HCT116 (cell line): ENCODE measurements at regions not wholly inside any gene's neighbourhood (a gene's known extent, or its start where the extent isn't known, plus 50 kb on each side); places are given as distances from the start of the nearest gene placed in this dataset.

Experiments
- ATAC-seq: fragments of 200-7000 bp; cut with Tn5 transposase; 2 replicates; pipeline ENCODE4 v1.9.1; 2020; ENCODE audit warnings: mild to moderate bottlenecking, moderate library complexity
- BruUV-seq: library from RNA; stranded (reverse); fragments of 400-500 nt; replicated peaks from 2 replicates; lab custom pipeline; 2021; lab: Mats Ljungman, UMichigan
- CTCF ChIA-PET: fragments of 300-600 bp; sonication (Branson Sonifier 250); formaldehyde crosslinking; loops from one replicate; lab custom pipeline; 2021; ENCODE audit warnings: antibody characterized with exemption; lab: Charles Lee
- POLR2A ChIA-PET: fragments of 300-600, 350-600 bp; sonication (Branson Sonifier 250); formaldehyde crosslinking; loops from one replicate; lab custom pipeline; 2021; ENCODE audit warnings: antibody characterized with exemption; lab: Charles Lee
- RAD21 ChIA-PET, 2 experiments: fragments of 300-600 bp; sonication (Branson Sonifier 250); formaldehyde crosslinking; loops; one replicate each; lab custom pipeline; 2023; ENCODE audit warnings: low total read pairs in 2 of 2; ENCODE audit not compliant: uncharacterized antibody in 2 of 2, unreplicated experiment in 2 of 2, low non-redundant PET in 1 of 2; lab: Charles Lee
- DNase-seq: peaks from one replicate; pipeline ENCODE4 v3.0.0-alpha.2; 2010; ENCODE audit warnings: low read depth, low spot score
- H2AFZ ChIP-seq: fragments of 200-600 bp; shearing (Covaris generic), sonication (generic); 2 replicates; pipeline ENCODE4 v1.6.1; 2017; ENCODE audit warnings: low read depth, mixed run types, mixed read lengths, antibody characterized with exemption, low read length; ENCODE audit not compliant: poor library complexity, severe bottlenecking
- H3K27ac ChIP-seq: 2 replicates; pipeline ENCODE4 v1.5.1; 2012; ENCODE audit warnings: low read depth, low read length
- H3K27me3 ChIP-seq: fragments of 200-600 bp; sonication (generic); 2 replicates; pipeline ENCODE4 v1.6.1; 2016; ENCODE audit warnings: mixed run types, low read length, mixed read lengths; ENCODE audit not compliant: insufficient read depth
- H3K36me3 ChIP-seq, 2 experiments: fragments of 200-500 bp in 1 of 2; fragments of 200-600 bp in 1 of 2; sonication (Bioruptor generic) in 1 of 2; sonication (generic) in 1 of 2; 2 replicates each; pipeline versions ENCODE4 v1.5.1 to v1.6.1; 2014 to 2016; ENCODE audit warnings: low read length in 2 of 2, inconsistent platforms in 1 of 2, mixed read lengths in 1 of 2, mixed run types in 1 of 2; ENCODE audit not compliant: insufficient read depth in 2 of 2, control insufficient read depth in 1 of 2
- H3K4me1 ChIP-seq, 2 experiments: fragments of 200-600 bp in 1 of 2; sonication (generic) in 1 of 2; 2 replicates each; pipeline versions ENCODE4 v1.5.1 to v1.6.1; 2012 to 2017; ENCODE audit warnings: low read length in 2 of 2, inconsistent platforms in 1 of 2, mild to moderate bottlenecking in 1 of 2, mixed read lengths in 1 of 2, mixed run types in 1 of 2, moderate library complexity in 1 of 2; ENCODE audit not compliant: insufficient read depth in 2 of 2, control insufficient read depth in 1 of 2
- H3K4me2 ChIP-seq: fragments of 200-600 bp; sonication (generic); 2 replicates; pipeline ENCODE4 v1.6.1; 2017; ENCODE audit warnings: mixed run types, low read length, mixed read lengths
- H3K4me3 ChIP-seq, 2 experiments: fragments of 200-600 bp in 1 of 2; sonication (generic) in 1 of 2; replicated peaks in 1 of 2; 2 replicates each; pipeline ENCODE4 v1.5.1; 2011 to 2016; ENCODE audit warnings: low read length in 2 of 2, control low read depth in 1 of 2, low read depth in 1 of 2, mild to moderate bottlenecking in 1 of 2, mixed read lengths in 1 of 2, mixed run types in 1 of 2
- H3K79me2 ChIP-seq: fragments of 200-600 bp; sonication (generic); 2 replicates; pipeline ENCODE4 v1.6.1; 2017; ENCODE audit warnings: mild to moderate bottlenecking, mixed run types, low read length, moderate library complexity, mixed read lengths; ENCODE audit not compliant: insufficient read depth
- H3K9ac ChIP-seq: fragments of 200-600 bp; sonication (generic); 2 replicates; pipeline ENCODE4 v1.6.1; 2016; ENCODE audit warnings: low read length, mixed read lengths
- H3K9me2 ChIP-seq: fragments of 200-600 bp; sonication (generic), shearing (Covaris generic); 2 replicates; pipeline ENCODE4 v1.6.1; 2017; ENCODE audit warnings: mixed run types, mild to moderate bottlenecking, moderate library complexity; ENCODE audit not compliant: insufficient read depth
- H3K9me3 ChIP-seq, 2 experiments: fragments of 200-500 bp in 1 of 2; fragments of 200-600 bp in 1 of 2; sonication (Bioruptor generic) in 1 of 2; sonication (generic) in 1 of 2; 2 replicates each; pipeline ENCODE4 v1.6.1; 2014 to 2017; ENCODE audit warnings: low read length in 2 of 2, mixed read lengths in 2 of 2, inconsistent platforms in 1 of 2, low read depth in 1 of 2, mild to moderate bottlenecking in 1 of 2, mixed run types in 1 of 2, moderate library complexity in 1 of 2; ENCODE audit not compliant: control insufficient read depth in 1 of 2, insufficient read depth in 1 of 2
- H4K20me1 ChIP-seq: fragments of 200-600 bp; sonication (generic), shearing (Covaris generic); 2 replicates; pipeline ENCODE4 v1.6.1; 2017; ENCODE audit warnings: mixed run types, mild to moderate bottlenecking, moderate library complexity; ENCODE audit not compliant: insufficient read depth
- CBX3 ChIP-seq: IDR thresholded peaks from 2 replicates; pipeline ENCODE4 v1.6.1; 2012; ENCODE audit warnings: low read depth
- CEBPB ChIP-seq: IDR thresholded peaks from 2 replicates; pipeline ENCODE4 v1.6.1; 2012; ENCODE audit warnings: low read depth
- SIN3A ChIP-seq: IDR thresholded peaks from 2 replicates; pipeline ENCODE4 v1.6.1; 2012; ENCODE audit warnings: low read depth
- SRF ChIP-seq: IDR thresholded peaks from 2 replicates; pipeline ENCODE4 v1.6.1; 2012; ENCODE audit warnings: low read depth
- ZFX ChIP-seq: fragments of 450-650 bp; IDR thresholded peaks from 2 replicates; pipeline ENCODE4 v1.6.1; 2017
- intact Hi-C: fragments of 100-400 bp; cut with micrococcal nuclease; formaldehyde crosslinking; loops from 2 replicates; pipeline ENCODE4 v1.10.0; 2022
- TF ChIP-seq, protein P1 (sequence below), 3 experiments: fragments of 200-600 bp in 1 of 3; sonication (generic) in 1 of 3; IDR thresholded peaks in 2 of 3; conservative IDR thresholded peaks in 1 of 3; 2 replicates each; pipeline ENCODE4 v1.5.1; 2012 to 2017; ENCODE audit warnings: low read depth in 2 of 3, low read length in 2 of 3, antibody characterized with exemption in 1 of 3, borderline replicate concordance in 1 of 3, control low read depth in 1 of 3, mild to moderate bottlenecking in 1 of 3, mixed read lengths in 1 of 3, mixed run types in 1 of 3, moderate library complexity in 1 of 3; ENCODE audit not compliant: insufficient read depth in 1 of 3
- TF ChIP-seq, protein P2 (sequence below): IDR thresholded peaks from 2 replicates; pipeline ENCODE4 v1.6.1; 2012
- TF ChIP-seq, protein P3 (sequence below): IDR thresholded peaks from 2 replicates; pipeline ENCODE4 v1.6.1; 2012
- TF ChIP-seq, protein P4 (sequence below): IDR thresholded peaks from 2 replicates; pipeline ENCODE4 v1.6.1; 2012; ENCODE audit warnings: low read depth

DNA sequence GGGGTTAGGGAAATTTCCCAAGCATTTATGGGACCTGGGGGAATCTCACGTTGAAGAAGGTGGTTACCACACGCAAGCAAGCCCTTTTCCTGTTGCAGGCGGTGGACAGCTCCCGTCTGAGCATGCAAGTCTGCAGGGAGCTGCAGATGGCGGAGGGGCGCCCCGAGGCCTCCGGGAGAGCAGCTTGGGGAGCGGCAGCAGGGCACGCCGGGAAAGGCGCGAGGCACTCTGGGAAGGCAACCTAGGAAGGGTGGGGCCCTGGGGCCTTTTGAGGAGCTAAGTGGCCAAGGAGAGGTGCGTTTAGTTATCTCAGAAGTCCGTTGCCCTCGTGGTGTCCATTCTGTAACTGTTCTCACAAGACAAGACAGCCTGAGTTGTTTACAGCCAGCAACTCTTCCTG lies 57.0 kb upstream of the SLC25A4 start (continued):
- TF ChIP-seq, protein P1, sequence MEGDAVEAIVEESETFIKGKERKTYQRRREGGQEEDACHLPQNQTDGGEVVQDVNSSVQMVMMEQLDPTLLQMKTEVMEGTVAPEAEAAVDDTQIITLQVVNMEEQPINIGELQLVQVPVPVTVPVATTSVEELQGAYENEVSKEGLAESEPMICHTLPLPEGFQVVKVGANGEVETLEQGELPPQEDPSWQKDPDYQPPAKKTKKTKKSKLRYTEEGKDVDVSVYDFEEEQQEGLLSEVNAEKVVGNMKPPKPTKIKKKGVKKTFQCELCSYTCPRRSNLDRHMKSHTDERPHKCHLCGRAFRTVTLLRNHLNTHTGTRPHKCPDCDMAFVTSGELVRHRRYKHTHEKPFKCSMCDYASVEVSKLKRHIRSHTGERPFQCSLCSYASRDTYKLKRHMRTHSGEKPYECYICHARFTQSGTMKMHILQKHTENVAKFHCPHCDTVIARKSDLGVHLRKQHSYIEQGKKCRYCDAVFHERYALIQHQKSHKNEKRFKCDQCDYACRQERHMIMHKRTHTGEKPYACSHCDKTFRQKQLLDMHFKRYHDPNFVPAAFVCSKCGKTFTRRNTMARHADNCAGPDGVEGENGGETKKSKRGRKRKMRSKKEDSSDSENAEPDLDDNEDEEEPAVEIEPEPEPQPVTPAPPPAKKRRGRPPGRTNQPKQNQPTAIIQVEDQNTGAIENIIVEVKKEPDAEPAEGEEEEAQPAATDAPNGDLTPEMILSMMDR (IDR thresholded peaks at IDR 0.05 in 2 of 3, conservative IDR thresholded peaks at IDR 0.05 in 1 of 3; ENCODE audit: borderline replicate concordance in 1 of 3, insufficient read depth in 1 of 3, low read depth in 2 of 3, low read length in 2 of 3) = no peak
- TF ChIP-seq, protein P2, sequence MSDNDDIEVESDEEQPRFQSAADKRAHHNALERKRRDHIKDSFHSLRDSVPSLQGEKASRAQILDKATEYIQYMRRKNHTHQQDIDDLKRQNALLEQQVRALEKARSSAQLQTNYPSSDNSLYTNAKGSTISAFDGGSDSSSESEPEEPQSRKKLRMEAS = no peak
- TF ChIP-seq, protein P3, sequence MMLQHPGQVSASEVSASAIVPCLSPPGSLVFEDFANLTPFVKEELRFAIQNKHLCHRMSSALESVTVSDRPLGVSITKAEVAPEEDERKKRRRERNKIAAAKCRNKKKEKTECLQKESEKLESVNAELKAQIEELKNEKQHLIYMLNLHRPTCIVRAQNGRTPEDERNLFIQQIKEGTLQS = no peak
- no peak for TF ChIP-seq SIN3A
- TF ChIP-seq CEBPB = no peak
- no peak for TF ChIP-seq CBX3
- no peak for TF ChIP-seq ZFX
- no peak for TF ChIP-seq SRF

DNA sequence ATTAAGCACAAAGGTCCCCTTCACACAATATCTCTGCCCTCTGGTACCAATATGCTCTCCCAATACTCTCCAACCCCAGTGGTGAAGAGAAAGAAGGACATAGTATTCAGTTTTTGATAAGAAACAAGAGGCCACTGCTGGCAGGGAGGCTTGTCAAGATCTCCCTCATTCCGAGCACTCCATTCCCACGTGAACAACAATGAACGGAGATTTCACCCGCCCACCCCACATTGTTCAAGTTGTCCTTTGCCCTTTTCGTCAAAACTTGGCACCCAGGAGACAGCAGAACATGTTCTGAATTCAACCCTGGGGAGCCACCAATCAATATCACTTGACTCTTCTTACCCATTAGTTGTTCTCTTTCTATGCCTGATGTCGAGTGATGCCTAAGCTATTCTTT lies 54.2 kb upstream of the SLC25A4 start:
- BruUV-seq = no TSS peak
- TF ChIP-seq, protein P4, sequence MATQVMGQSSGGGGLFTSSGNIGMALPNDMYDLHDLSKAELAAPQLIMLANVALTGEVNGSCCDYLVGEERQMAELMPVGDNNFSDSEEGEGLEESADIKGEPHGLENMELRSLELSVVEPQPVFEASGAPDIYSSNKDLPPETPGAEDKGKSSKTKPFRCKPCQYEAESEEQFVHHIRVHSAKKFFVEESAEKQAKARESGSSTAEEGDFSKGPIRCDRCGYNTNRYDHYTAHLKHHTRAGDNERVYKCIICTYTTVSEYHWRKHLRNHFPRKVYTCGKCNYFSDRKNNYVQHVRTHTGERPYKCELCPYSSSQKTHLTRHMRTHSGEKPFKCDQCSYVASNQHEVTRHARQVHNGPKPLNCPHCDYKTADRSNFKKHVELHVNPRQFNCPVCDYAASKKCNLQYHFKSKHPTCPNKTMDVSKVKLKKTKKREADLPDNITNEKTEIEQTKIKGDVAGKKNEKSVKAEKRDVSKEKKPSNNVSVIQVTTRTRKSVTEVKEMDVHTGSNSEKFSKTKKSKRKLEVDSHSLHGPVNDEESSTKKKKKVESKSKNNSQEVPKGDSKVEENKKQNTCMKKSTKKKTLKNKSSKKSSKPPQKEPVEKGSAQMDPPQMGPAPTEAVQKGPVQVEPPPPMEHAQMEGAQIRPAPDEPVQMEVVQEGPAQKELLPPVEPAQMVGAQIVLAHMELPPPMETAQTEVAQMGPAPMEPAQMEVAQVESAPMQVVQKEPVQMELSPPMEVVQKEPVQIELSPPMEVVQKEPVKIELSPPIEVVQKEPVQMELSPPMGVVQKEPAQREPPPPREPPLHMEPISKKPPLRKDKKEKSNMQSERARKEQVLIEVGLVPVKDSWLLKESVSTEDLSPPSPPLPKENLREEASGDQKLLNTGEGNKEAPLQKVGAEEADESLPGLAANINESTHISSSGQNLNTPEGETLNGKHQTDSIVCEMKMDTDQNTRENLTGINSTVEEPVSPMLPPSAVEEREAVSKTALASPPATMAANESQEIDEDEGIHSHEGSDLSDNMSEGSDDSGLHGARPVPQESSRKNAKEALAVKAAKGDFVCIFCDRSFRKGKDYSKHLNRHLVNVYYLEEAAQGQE = no peak
- no peaks in the 10 kb centered on the region for H3K27me3 ChIP-seq

More for the DNA sequence above, 54.2 kb upstream of the SLC25A4 start:
- Histone ChIP-seq H3K9me3 (no peaks in the 10 kb centered on the region), H4K20me1 (no peaks in the 10 kb centered on the region), H3K79me2 (no peaks in the 10 kb centered on the region), H3K4me1 (no peaks in the 10 kb centered on the region), H2AFZ (no peak overlapping the region), H3K9ac (no peak overlapping the region), H3K9me2 (no peaks in the 10 kb centered on the region), H3K36me3 (no peaks in the 10 kb centered on the region), H3K27ac (no peak overlapping the region), H3K4me3 (no peak overlapping the region), H3K4me2 (no peak overlapping the region)
- CTCF ChIA-PET = no interaction called here
- RAD21 ChIA-PET = no interaction called here
- intact Hi-C loops = no loop called here
- ATAC-seq (no peak), DNase-seq (no peak)
- POLR2A ChIA-PET = no interaction called here
